GM19324 (cell line): ENCODE measurements at regions not wholly inside any gene's neighbourhood (a gene's known extent, or its start where the extent isn't known, plus 50 kb on each side); places are given as distances from the start of the nearest gene placed in this dataset.
A peak's percentile ranks its signal among the peaks of the same experiment; 100 is the strongest.

ENCODE experiments used
- ATAC-seq: cut with Tn5 transposase; IDR thresholded peaks from one replicate; pipeline ENCODE4 v1.9.1; 2021; ENCODE audit warnings: mild to moderate bottlenecking, moderate library complexity; ENCODE audit not compliant: unreplicated experiment, low FRiP score

- no peak for ATAC-seq
Observed at GRCh38 chr5:157915638-157916037, 56.7 kb upstream of the CLINT1 start.

GRCh38 chr5:157914151-157914788, 55.3 kb upstream of the CLINT1 start:
- ATAC-seq = no peak

GRCh38 chr5:157913575-157913974, 54.6 kb upstream of the CLINT1 start:
- ATAC-seq = no peak

- peak; percentile 87 for ATAC-seq
Observed at GRCh38 chr5:157912621-157913325, 53.8 kb upstream of the CLINT1 start.

GRCh38 chr5:157911568-157911967, 52.6 kb upstream of the CLINT1 start:
- ATAC-seq = no peak
